Panc1 (cell line): ENCODE measurements at regions not wholly inside any gene's neighbourhood (a gene's known extent, or its start where the extent isn't known, plus 50 kb on each side); places are given as distances from the start of the nearest gene placed in this dataset.

ENCODE experiments used
- ATAC-seq: fragments of 200-7000 bp; cut with Tn5 transposase; 2 replicates; pipeline ENCODE4 v1.9.1; 2020; ENCODE audit warnings: mild to moderate bottlenecking, moderate library complexity
- BruUV-seq: library from RNA; stranded (reverse); fragments of 400-500 nt; replicated peaks from 2 replicates; lab custom pipeline; 2021; lab: Mats Ljungman, UMichigan
- CTCF ChIA-PET: fragments of 300-600 bp; sonication (Branson Sonifier 250); formaldehyde crosslinking; loops from one replicate; lab custom pipeline; 2022; ENCODE audit warnings: antibody characterized with exemption; lab: Charles Lee
- POLR2A ChIA-PET: fragments of 300-600 bp; sonication (Branson Sonifier 250); formaldehyde crosslinking; loops from one replicate; lab custom pipeline; 2022; ENCODE audit warnings: antibody characterized with exemption; lab: Charles Lee
- DNase-seq: peaks from one replicate; pipeline ENCODE4 v3.0.0-alpha.2; 2010; ENCODE audit warnings: low read depth, low spot score
- H3K27ac ChIP-seq: 2 replicates; pipeline ENCODE4 v1.5.1; 2011; ENCODE audit warnings: mild to moderate bottlenecking, low read length, inconsistent platforms
- H3K27me3 ChIP-seq: fragments of 200-500 bp; sonication (Bioruptor generic); 2 replicates; pipeline ENCODE4 v1.6.0; 2014; ENCODE audit warnings: low read length, inconsistent platforms; ENCODE audit not compliant: control insufficient read depth, insufficient read depth
- H3K36me3 ChIP-seq: fragments of 200-500 bp; sonication (Bioruptor generic); 2 replicates; pipeline ENCODE4 v1.5.1; 2014; ENCODE audit warnings: inconsistent platforms, mild to moderate bottlenecking, low read length, moderate library complexity; ENCODE audit not compliant: control insufficient read depth, insufficient read depth
- H3K4me1 ChIP-seq: 2 replicates; pipeline ENCODE4 v1.5.1; 2011; ENCODE audit warnings: inconsistent platforms, mild to moderate bottlenecking, low read length, moderate library complexity; ENCODE audit not compliant: control insufficient read depth, insufficient read depth
- H3K4me3 ChIP-seq, 2 experiments: 2 replicates each; pipeline ENCODE4 v1.5.1; 2011 to 2012; ENCODE audit warnings: low read depth in 2 of 2, low read length in 2 of 2, mild to moderate bottlenecking in 2 of 2, inconsistent platforms in 1 of 2, moderate library complexity in 1 of 2
- H3K9me3 ChIP-seq: fragments of 200-500 bp; sonication (Bioruptor generic); 2 replicates; pipeline ENCODE4 v1.5.1; 2014; ENCODE audit warnings: low read depth, mild to moderate bottlenecking, inconsistent platforms, low read length, moderate library complexity; ENCODE audit not compliant: control insufficient read depth, insufficient read depth
- CTCF ChIP-seq: fragments of 450-650 bp; IDR thresholded peaks from 2 replicates; pipeline ENCODE4 v1.5.1; 2017; ENCODE audit warnings: mild to moderate bottlenecking
- POLR2AphosphoS5 ChIP-seq: IDR thresholded peaks from 2 replicates; pipeline ENCODE4 v1.6.1; 2012; ENCODE audit warnings: mild to moderate bottlenecking, low read depth, low read length, moderate library complexity
- REST ChIP-seq, 2 experiments: IDR thresholded peaks; 2 replicates each; pipeline ENCODE4 v1.6.1; 2011 to 2012; ENCODE audit warnings: low read depth in 2 of 2, control low read depth in 1 of 2, low read length in 1 of 2, mild to moderate bottlenecking in 1 of 2, moderate library complexity in 1 of 2; ENCODE audit not compliant: insufficient read depth in 1 of 2
- SIN3A ChIP-seq: IDR thresholded peaks from 2 replicates; pipeline ENCODE4 v1.6.1; 2012; ENCODE audit warnings: low read depth, mild to moderate bottlenecking, low read length, moderate library complexity, borderline replicate concordance; ENCODE audit not compliant: insufficient read depth
- TCF7L2 ChIP-seq: IDR thresholded peaks from 2 replicates; pipeline ENCODE4 v1.6.1; 2011; ENCODE audit warnings: mild to moderate bottlenecking, low read depth, low read length, inconsistent platforms
- in situ Hi-C: cut with HindIII; loops from 2 replicates; pipeline ENCODE4 v1.10.0; 2016; ENCODE audit warnings: low sequenced_read_pairs, low pct_unique_long_range_greater_than_20kb
- intact Hi-C: fragments of 100-400 bp; cut with micrococcal nuclease; formaldehyde crosslinking; loops from one replicate; pipeline ENCODE4 v1.10.0; 2022; ENCODE audit not compliant: unreplicated experiment

- TF ChIP-seq REST (IDR thresholded peaks at IDR 0.05; ENCODE audit: insufficient read depth in 1 of 2, low read depth in 2 of 2, low read length in 1 of 2) (peak; percentile 56 to 82; a peak in 2 of 4 replicates), POLR2AphosphoS5 (no peak)
- POLR2A ChIA-PET: no interaction called here
- in situ Hi-C loops: no loop called here
- H3K27me3 ChIP-seq: no peaks in the 10 kb centered on the region
- no TSS peak for BruUV-seq
- no peaks in the 10 kb centered on the region for H3K9me3 ChIP-seq
- no peak overlapping the region for H3K4me3 ChIP-seq
- H3K4me1 ChIP-seq: no peaks in the 10 kb centered on the region
- H3K36me3 ChIP-seq: no peaks in the 10 kb centered on the region
- DNase-seq (no peak), ATAC-seq (no peak)
- CTCF ChIA-PET: no interaction called here
- intact Hi-C loops: no loop called here
- H3K27ac ChIP-seq: no peak overlapping the region
Measured at GRCh38 chr6:98203170-98203806, 631.1 kb upstream of the POU3F2 start.

- BruUV-seq: no TSS peak
- Histone ChIP-seq H3K9me3 (no peaks in the 10 kb centered on the region), H3K36me3 (no peaks in the 10 kb centered on the region), H3K27ac (no peak overlapping the region), H3K27me3 (no peaks in the 10 kb centered on the region), H3K4me3 (no peak overlapping the region), H3K4me1 (no peaks in the 10 kb centered on the region)
- intact Hi-C loops: no loop called here
- ATAC-seq (no peak), DNase-seq (no peak)
- TF ChIP-seq SIN3A (no peak), REST (IDR thresholded peaks at IDR 0.05; ENCODE audit: insufficient read depth in 1 of 2, low read depth in 2 of 2, low read length in 1 of 2) (no peak), TCF7L2 (no peak), POLR2AphosphoS5 (no peak), CTCF (no peak)
- POLR2A ChIA-PET: no interaction called here
- in situ Hi-C loops: no loop called here
- CTCF ChIA-PET: no interaction called here
Measured at GRCh38 chr6:98212468-98212867, 621.9 kb upstream of the POU3F2 start.
